ENCODE measurements at regions not wholly inside any gene's neighbourhood (a gene's known extent, or its start where the extent isn't known, plus 50 kb on each side); places are given as distances from the start of the nearest gene placed in this dataset.

- DNase-seq (ENCODE audit: low read depth) = no peak
These were observed 210.7 kb upstream of the DMRT1 start for GRCh38 chr9:630817-631216.

DNA sequence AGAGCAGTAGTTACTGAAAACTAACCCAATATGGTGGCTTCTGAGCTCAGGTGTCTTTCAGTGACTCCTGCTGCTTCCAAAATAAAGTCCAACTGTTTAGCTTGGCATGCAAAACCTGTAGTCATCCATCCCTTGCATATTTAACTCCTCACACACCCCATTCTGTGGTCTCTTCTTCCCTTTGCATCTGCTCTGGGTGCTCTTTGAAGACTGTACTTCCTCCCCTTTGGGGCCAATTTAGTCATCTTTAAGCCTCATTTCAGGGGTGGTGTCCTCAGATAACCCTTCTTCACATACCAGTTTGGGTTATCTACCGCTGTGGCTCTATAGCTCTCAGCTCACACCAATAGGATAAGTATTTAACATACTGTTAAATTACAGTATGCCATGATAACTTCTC lies 209.9 kb upstream of the DMRT1 start:
- no peak for DNase-seq (ENCODE audit: low read depth)

GRCh38 chr9:633461-633860 lies 208.0 kb upstream of the DMRT1 start:
- no peak for DNase-seq (ENCODE audit: low read depth)

DNA sequence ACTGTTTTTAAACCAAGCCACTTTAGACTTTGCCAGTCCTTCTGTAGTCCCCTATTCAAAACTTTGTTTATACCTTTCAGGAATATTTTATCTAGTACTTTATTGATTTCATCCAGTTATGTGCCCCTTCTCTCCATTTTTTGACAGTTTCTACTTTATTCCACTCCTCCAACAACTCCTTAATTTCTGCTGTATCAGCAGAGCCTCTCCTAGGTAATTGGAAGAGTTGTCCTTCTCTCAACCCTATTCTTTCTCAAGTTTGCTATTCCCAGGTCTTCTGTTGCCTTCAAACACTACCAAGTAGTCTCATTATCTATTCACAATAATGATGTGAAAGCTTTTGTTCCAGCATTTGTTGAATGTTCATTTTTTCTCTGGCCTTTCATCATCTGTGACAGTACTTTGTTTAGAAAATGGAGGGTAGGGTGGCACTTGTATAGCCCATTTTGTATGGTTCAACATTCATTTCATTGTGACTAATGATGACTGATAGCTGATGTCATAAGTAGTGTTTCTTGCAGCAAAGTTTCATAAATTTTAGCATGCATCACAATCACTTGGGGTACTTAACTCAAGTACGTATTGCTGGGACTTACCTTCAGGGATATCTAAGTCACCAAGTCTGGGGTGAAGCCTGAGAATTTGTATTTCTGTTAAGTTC lies 204.4 kb upstream of the DMRT1 start:
- DNase-seq (ENCODE audit: low read depth) = no peak

DNA sequence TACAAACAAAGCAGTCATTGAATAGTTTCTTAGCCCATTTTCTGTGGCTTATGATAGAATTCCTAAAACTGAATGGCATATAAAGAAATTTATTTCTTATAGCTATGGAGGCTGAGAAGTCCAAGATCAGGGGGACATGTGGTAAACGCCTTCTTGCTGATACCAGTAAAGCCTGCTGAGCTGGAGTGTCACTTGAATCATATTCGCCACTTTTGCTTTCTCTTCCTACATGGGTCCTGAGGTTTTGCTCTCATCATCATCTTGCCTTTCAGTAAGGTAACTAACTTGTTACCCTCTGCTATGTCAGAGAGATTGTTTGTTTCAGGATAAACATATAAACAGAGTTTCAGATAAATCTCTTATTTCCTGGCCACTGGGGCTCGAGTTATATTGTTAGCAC lies 203.3 kb upstream of the DMRT1 start:
- no peak for DNase-seq (ENCODE audit: low read depth)

DNA sequence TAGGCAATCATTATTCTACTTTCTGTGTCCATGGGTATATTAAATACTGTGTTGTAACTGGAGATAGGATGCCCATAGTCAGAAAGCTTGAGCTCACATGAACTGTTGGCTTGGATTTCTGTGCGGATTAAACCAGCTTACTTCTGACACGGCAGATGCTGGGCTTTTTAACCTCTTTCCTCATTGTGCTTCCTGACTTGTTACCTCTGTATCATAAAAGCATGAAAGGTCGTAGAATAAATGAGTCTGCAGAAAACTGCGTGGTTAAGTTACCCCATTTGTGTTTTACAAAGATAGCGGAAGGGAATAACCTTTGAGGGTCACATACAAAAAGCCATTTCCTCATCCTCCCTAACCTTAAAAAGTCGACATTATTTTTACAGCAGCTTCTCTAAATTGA lies 199.5 kb upstream of the DMRT1 start:
- no peak for DNase-seq (ENCODE audit: low read depth)

GRCh38 chr9:643966-644365 lies 197.5 kb upstream of the DMRT1 start:
- no peak for DNase-seq (ENCODE audit: low read depth)

DNA sequence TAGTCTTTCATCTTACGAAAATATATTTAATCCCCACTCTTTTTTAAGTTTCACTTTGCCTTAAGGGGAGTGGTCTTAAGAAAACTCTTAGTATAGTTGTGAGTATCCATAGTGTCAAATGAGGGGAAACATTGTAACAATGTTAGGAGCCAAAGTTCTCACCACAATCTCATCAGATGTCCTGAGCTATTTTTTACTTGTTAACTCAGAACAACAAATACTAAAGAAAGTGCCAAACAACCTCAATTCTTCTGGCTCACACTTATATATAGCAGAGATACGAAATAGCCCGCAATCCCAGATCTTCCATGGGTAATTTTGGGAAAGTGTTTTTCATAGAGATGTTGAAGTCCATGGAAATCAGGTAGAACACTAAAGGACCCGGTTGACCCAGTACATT lies 194.0 kb upstream of the DMRT1 start:
- no peak for DNase-seq (ENCODE audit: low read depth)

DNA sequence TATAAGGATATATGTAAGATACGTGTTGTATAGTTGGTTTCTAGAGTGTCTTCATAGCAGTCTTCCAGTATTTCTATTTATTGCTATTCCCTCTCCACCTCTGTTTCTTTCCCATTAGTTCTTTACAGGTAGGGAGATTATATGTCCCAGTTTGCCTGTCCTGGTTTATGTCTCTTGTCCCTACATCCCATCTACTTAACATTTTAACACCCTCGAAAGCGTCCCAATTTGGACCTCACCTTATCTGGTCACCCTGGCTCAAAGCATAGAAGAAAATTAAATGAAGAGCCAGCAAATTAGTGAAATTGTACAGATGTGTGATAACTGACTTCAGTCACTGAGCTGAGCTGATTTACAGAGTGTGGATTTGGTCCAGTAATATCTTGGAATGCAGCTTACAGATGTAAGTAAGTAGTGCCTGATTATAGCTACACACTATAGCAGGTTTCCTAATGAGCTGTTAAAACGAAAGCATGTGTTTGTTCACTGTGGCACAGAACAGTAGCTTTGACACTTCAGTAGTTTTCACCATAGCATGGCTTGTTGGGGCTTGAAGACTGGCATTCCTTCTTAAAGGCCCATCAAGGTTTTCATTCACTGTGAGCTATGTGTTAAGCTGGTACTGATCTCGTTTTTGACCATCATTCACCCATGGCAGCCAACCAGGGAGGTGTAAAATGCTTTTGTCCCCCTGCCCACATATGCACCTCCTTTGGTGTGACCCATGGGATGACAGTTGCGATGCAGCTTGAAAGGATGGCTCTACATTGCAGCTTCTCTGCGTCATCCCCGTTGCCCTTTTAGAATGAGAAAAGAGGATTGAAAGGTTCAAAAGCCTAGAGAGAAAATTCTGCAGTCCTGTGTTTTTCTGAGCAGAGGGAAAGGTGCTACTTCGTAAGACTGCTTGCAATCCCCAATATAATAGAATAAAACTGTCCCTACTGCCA lies 192.1 kb upstream of the DMRT1 start:
- no peak for DNase-seq (ENCODE audit: low read depth)

- no peak for DNase-seq (ENCODE audit: low read depth)
These were observed 191.1 kb upstream of the DMRT1 start for GRCh38 chr9:650362-650761.

GRCh38 chr9:651371-651770 lies 190.1 kb upstream of the DMRT1 start:
- no peak for DNase-seq (ENCODE audit: low read depth)

DNA sequence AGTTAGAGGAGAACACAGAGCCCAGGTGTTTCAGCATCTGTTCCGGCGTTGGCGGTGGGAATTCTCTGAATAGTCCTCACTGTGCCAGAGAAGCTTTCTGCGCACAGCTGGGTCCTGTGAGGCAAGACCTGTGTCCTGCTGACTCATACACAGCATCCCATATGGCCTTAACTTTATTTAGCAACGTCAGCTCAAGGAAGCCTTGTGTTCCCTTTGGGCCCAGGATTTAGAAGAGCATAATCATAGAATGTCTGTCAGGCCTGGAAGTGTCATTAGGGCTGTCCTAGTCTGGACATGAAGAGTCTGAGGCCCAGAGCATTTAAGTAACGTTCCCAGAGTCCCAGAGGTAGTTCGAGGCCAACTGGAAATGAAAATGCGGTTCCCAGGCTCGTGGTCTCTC lies 188.6 kb upstream of the DMRT1 start:
- no peak for DNase-seq (ENCODE audit: low read depth)

DNA sequence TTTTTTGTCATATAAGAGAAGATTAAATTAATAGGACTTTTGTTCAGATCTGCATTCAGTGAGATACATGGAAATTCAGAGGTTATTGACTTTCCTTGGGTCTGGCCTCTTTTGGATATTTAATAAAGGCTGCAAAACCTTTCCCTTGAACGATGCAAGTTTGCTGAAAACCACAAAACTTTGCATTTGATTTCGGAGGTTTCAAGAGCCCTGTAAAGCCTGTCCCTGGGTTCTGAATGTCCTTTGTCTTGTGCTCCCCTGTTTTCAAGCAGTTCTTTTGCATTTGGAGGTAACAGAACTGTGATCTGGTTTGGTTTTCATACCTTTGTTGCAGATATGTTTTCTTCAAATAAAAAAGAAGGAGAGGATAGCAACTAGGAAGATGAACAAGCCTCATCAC lies 188.1 kb upstream of the DMRT1 start:
- no peak for DNase-seq (ENCODE audit: low read depth)

DNA sequence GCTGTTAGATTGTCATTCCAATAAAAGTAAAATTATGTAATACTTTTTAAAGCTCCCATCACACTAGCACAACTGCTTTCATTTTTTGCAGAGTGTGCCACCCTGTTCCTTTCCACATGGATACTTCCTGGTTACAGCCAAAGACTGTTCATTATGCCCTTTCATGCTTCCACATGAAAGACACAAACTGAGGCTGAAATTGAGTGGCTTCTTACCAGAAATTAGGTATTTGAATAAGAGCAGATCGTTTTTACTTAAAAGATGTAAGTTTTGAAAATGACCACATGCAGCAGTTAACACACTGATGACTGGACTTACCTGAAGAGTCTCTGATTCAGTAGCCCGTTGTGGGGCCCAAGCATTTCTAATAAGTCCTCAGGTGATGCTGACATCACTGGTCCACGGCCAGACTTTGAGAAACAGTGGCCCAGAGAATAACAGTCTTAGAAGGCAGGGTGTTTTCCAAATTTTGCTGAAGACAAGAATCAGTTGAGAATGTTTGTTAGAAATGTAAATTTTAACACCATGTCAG lies 187.6 kb upstream of the DMRT1 start:
- no peak for DNase-seq (ENCODE audit: low read depth)

DNA sequence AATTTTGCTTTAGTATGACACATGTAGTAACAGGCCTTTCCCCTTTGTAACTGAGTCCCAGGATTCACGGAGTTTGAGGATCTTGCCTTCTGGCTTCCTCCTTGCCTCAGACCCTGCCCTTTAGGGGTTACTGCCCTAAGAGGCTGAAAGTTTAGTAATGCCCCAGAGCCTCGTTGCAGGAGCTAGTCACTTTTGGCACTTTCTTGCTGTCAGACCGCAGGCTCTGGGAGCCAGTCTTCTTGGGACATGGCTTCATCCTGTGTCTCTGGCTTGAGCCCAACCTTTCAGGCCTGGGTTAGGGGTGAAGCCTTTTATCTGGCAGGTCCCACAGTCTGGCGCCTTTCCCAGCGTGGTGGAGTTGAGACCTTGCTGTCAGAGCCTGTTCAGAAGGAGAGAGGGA lies 185.6 kb upstream of the DMRT1 start:
- DNase-seq (ENCODE audit: low read depth) = no peak

GRCh38 chr9:656926-657568 lies 184.4 kb upstream of the DMRT1 start:
- no peak for DNase-seq (ENCODE audit: low read depth)

DNA sequence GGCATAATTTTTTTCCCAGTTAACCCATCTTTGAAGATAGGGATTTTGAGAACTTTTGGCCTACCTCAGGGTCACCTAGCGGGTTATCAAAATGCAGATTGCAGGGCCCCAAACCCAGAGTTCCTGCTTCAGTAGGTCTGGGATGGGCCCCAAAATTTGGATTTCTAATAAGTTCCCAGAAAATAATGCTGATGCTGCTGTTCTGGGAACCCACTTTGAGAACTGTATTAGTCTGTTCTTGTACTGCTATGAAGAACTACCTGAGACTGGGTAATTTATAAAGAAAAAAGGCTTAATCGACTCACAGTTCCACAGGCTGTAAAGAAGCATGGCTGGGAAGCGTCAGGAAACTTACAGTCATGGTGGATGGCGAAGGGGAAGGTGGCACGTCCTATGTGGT lies 182.2 kb upstream of the DMRT1 start:
- no peak for DNase-seq (ENCODE audit: low read depth)

- DNase-seq (ENCODE audit: low read depth) = no peak
These were observed 181.3 kb upstream of the DMRT1 start for GRCh38 chr9:660227-660626.

DNA sequence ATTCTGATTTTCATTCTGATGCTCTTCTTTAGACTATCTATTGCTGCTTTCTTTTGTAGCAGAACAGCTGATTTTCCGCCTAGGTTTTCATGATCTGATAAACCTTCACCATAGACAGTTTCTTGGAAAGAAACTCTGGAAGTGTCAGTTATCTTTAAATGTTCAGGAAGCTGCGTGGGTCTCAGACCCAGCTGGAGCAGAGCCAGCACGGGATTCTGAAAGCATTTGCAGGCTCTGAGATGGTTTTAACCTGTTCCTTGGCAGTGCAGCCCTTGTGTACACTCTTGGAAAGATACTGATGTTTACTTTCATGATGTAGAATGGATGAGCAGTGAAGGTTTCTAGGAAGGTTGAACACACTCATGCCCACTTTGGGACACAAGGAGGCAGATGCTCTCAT lies 178.0 kb upstream of the DMRT1 start:
- no peak for DNase-seq (ENCODE audit: low read depth)

- DNase-seq (ENCODE audit: low read depth) = no peak
These were observed 176.2 kb upstream of the DMRT1 start for GRCh38 chr9:665296-665695.

GRCh38 chr9:671997-672396 lies 169.5 kb upstream of the DMRT1 start:
- DNase-seq (ENCODE audit: low read depth) = no peak

DNA sequence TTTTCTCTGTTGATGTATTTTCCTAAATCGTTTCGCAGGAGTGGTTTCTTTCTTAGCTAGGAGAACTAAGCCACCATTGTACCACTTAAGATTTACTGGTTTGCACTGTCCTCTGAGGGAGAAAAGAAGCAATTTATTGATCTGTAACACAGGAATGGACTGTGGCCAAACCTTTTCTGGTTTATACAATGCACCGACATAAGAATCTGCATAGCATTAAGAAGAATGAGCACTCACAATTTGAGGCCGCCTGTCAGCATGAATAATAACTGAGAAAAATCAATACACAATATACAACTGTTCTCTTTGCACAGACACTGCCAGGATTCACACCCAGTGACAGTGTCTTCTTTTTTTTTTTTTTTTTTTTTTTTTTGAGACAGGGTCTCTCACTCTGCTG lies 168.6 kb upstream of the DMRT1 start:
- no peak for DNase-seq (ENCODE audit: low read depth)
